DOHH2 (cell line): ENCODE measurements at regions not wholly inside any gene's neighbourhood (a gene's known extent, or its start where the extent isn't known, plus 50 kb on each side); places are given as distances from the start of the nearest gene placed in this dataset.

ENCODE experiments used
- H3F3A ChIP-seq: fragments of 200-600 bp; sonication (generic), shearing (Covaris generic); 2 replicates; pipeline ENCODE4 v1.6.0; 2016; ENCODE audit warnings: antibody characterized with exemption, mild to moderate bottlenecking; ENCODE audit not compliant: control insufficient read depth, insufficient read depth
- H3K27ac ChIP-seq: fragments of 200-600 bp; sonication (generic); 2 replicates; pipeline ENCODE4 v1.5.1; 2014; ENCODE audit warnings: low read depth, mild to moderate bottlenecking, low read length, moderate library complexity
- H3K27me3 ChIP-seq: fragments of 200-600 bp; sonication (generic); 2 replicates; pipeline ENCODE4 v1.6.1; 2014; ENCODE audit warnings: mild to moderate bottlenecking, low read length, mixed read lengths; ENCODE audit not compliant: control insufficient read depth
- H3K36me3 ChIP-seq: fragments of 200-600 bp; sonication (generic); 2 replicates; pipeline ENCODE4 v1.6.1; 2014; ENCODE audit warnings: mild to moderate bottlenecking, low read length, moderate library complexity, mixed read lengths; ENCODE audit not compliant: control insufficient read depth
- H3K4me1 ChIP-seq: fragments of 200-600 bp; sonication (generic); 2 replicates; pipeline ENCODE4 v1.6.1; 2014; ENCODE audit warnings: mild to moderate bottlenecking, low read length, mixed read lengths; ENCODE audit not compliant: control insufficient read depth
- H3K4me2 ChIP-seq: fragments of 200-600 bp; sonication (generic); 2 replicates; pipeline ENCODE4 v1.6.0; 2014; ENCODE audit warnings: mild to moderate bottlenecking, low read length, moderate library complexity
- H3K4me3 ChIP-seq: fragments of 200-600 bp; sonication (generic); 2 replicates; pipeline ENCODE4 v1.5.1; 2014; ENCODE audit warnings: mild to moderate bottlenecking, low read length, mixed read lengths
- H3K79me2 ChIP-seq: fragments of 200-600 bp; sonication (generic); 2 replicates; pipeline ENCODE4 v1.6.1; 2014; ENCODE audit warnings: mild to moderate bottlenecking, low read length, mixed read lengths; ENCODE audit not compliant: control insufficient read depth
- H3K9me2 ChIP-seq: fragments of 200-600 bp; sonication (generic); replicated peaks from 2 replicates; pipeline ENCODE4 v1.6.1; 2014; ENCODE audit warnings: mild to moderate bottlenecking, low read length, mixed read lengths; ENCODE audit not compliant: control insufficient read depth
- H3K9me3 ChIP-seq: fragments of 200-600 bp; sonication (generic); 2 replicates; pipeline ENCODE4 v1.6.1; 2014; ENCODE audit warnings: antibody characterized with exemption, low read length, mixed read lengths; ENCODE audit not compliant: control insufficient read depth, insufficient read depth
- H4K20me1 ChIP-seq: fragments of 200-600 bp; sonication (generic); 2 replicates; pipeline ENCODE4 v1.6.0; 2014; ENCODE audit warnings: low read depth, mild to moderate bottlenecking, antibody characterized with exemption, low read length, moderate library complexity; ENCODE audit not compliant: control insufficient read depth, insufficient read depth
- CTCF ChIP-seq: fragments of 200-600 bp; sonication (generic); IDR thresholded peaks from one replicate; pipeline ENCODE4 v1.5.1; 2014; ENCODE audit warnings: antibody characterized with exemption, mild to moderate bottlenecking, low read depth, low read length; ENCODE audit not compliant: poor library complexity, severe bottlenecking
- EZH2phosphoT487 ChIP-seq: fragments of 200-600 bp; sonication (generic); IDR thresholded peaks from 2 replicates; pipeline ENCODE4 v1.6.1; 2017; ENCODE audit warnings: borderline replicate concordance, mild to moderate bottlenecking, antibody characterized with exemption, low read length, moderate library complexity, mixed read lengths

- no peaks in the 10 kb centered on the region for H3F3A ChIP-seq
- no peak overlapping the region for H3K4me2 ChIP-seq
- H3K79me2 ChIP-seq = no peaks in the 10 kb centered on the region
- H3K36me3 ChIP-seq = no peaks in the 10 kb centered on the region
- peaks cover 38% of the 10 kb centered on the region for H3K27me3 ChIP-seq
- H3K9me2 ChIP-seq = no peaks in the 10 kb centered on the region
- peaks cover 5% of the 10 kb centered on the region for H3K4me1 ChIP-seq
- no peak overlapping the region for H3K27ac ChIP-seq
- H3K9me3 ChIP-seq = no peaks in the 10 kb centered on the region
- no peaks in the 10 kb centered on the region for H4K20me1 ChIP-seq
- TF ChIP-seq CTCF = no peak
- TF ChIP-seq EZH2phosphoT487 = no peak
- H3K4me3 ChIP-seq = no peak overlapping the region
These were observed 75.6 kb upstream of the GRAMD1B start for GRCh38 chr11:123354371-123354975.

- Histone ChIP-seq H3K4me2 (no peak overlapping the region), H3K79me2 (no peaks in the 10 kb centered on the region), H3K9me3 (no peaks in the 10 kb centered on the region), H3K9me2 (no peaks in the 10 kb centered on the region), H3K4me1 (no peaks in the 10 kb centered on the region), H3K27me3 (peaks cover 19% of the 10 kb centered on the region), H3K27ac (no peak overlapping the region), H4K20me1 (no peaks in the 10 kb centered on the region), H3K4me3 (no peak overlapping the region), H3K36me3 (no peaks in the 10 kb centered on the region), H3F3A (no peaks in the 10 kb centered on the region)
- no peak for TF ChIP-seq EZH2phosphoT487
- TF ChIP-seq CTCF = no peak
These were observed 78.7 kb upstream of the GRAMD1B start for GRCh38 chr11:123351375-123351774.

GRCh38 chr11:123349382-123349781 lies 80.7 kb upstream of the GRAMD1B start:
- Histone ChIP-seq H3K27ac (no peak overlapping the region), H3K79me2 (no peaks in the 10 kb centered on the region), H4K20me1 (no peaks in the 10 kb centered on the region), H3K4me1 (no peaks in the 10 kb centered on the region), H3K4me2 (no peak overlapping the region), H3K9me2 (no peaks in the 10 kb centered on the region), H3K4me3 (no peak overlapping the region), H3K36me3 (no peaks in the 10 kb centered on the region), H3K9me3 (no peaks in the 10 kb centered on the region), H3F3A (no peaks in the 10 kb centered on the region), H3K27me3 (peaks cover 19% of the 10 kb centered on the region)
- TF ChIP-seq EZH2phosphoT487 = no peak
- no peak for TF ChIP-seq CTCF
